ENCODE measurements at regions not wholly inside any gene's neighbourhood (a gene's known extent, or its start where the extent isn't known, plus 50 kb on each side); places are given as distances from the start of the nearest gene placed in this dataset.
"Not testable (repeated sequence)": the region's sequence is repeated elsewhere in the genome, so short reads cannot be mapped to it uniquely, and the experiment has no call there.

DNA sequence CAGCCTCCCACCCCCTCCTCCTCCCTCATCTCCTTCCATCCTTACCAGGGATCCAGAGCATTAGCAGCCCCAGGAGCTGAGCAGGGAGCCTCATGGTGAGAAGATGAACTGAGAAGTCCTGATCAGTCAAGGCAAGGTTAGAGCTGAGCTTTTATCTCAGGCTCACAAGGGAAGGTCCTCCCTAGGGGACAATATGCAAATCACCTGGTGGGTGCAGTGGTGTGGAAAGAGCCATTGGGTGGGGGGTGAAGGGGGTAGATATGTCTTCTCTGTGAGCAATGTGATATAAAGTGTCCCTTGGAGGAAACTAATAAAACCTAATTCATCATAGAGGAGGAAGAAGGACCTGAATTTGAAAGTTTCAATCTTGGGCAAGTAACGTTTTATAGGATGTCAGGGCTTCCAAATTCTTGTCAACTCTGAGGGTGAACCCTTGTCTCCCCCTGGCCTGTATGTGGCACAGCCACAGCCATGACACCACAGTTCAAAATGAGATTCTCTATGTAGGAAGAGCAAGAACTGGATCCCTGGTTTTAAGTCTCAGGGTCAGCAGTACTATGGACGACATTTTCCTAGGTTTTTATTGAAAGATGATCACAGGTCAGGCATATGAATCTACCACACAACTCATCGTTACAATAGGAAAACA lies 543.5 kb downstream of the RPIA start:
- DNase-seq = not testable (repeated sequence)

DNA sequence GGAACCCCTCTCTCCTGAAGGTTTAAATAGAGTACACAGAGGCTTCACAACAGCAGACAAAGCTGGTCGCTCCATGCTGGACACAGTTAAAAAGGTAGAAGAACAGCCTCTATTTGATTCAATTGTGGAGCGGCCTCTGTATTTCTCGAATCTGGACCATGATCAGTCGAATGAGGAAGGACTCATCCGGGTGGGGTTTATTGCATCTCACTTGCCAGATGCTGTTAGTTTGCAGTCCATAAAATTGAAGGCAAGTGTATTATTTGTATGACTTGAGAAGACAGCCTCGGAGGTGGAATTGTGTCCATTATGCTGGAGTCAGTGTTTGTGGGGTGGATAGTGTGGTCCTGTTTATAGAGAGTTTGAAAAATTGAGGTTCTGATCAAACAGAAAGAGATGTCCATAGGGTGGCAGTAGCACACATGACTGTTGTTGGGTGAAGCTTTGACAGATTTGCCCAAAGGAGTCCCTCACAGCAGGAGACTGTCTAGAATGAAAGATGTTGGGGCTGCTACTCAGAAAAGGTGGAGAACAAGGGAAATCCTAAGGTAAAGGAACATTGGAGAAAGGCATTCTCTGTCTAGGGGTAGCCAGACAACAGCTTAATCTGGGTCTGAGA lies 545.5 kb downstream of the RPIA start:
- DNase-seq = not testable (repeated sequence)

DNA sequence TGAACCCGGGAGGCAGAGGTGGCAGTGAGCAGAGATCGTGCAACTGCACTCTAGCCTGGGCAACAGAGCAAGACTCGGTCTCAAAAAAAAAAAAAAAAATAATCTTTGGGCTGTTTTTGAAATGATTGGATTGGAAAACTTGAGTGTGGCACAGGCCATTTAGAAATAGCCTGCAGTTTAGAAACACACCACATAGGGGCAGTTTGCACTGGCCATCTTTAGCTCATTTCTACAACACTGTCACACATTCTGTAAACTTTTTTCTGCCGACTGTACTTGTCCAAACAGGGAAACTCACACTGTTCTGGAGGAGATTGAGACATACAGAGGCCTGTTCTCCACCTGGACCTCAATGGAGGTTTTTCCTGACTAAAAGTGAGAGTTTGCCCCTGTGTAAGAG lies 546.3 kb downstream of the RPIA start:
- not testable (repeated sequence) for DNase-seq

DNA sequence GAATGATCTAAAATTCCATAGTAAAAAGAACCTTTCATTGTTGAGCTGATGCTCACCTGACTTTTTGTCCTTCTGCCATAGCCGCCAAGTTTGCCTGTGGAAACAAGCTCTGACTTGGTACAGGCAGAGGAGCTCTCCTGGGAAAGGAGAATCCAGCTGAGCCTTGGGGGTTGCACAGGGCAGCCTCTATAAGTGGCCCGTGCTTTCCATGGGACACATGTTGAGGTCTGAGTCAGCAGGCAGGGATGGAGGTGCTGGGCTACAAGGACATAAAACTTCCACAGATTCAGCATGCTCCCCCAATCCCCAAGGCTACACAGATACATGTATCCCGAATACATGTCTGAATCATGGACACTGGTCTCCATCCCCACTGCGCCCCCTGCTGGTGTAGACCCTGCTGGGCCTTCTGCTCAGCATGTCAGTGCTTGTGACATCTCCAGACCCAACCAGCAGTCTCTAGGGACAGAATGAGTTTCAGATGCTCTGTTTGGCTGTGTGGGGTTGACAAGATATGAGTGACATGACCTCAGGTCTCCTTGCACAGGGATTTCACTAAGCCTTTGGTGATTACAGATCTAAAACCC lies 551.7 kb downstream of the RPIA start:
- not testable (repeated sequence) for DNase-seq

DNA sequence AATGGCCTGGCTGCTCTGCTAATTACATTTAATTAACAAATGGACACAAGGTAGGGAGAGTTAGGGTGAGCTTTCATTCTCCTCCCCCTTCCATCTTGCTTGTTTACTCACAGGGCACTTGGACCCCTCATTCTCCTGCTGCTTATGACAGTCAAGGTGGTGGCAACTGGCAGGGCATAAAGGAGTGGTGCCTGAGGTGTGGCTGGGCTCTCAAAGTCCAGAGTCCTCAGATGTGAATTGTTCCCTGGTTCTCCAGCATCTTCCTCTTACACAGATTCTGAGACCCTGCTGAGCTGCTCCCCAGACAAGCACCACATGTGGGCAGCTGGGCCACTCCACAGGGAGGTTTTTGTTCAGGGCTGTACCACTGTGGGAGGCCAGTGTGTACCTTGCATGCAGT lies 552.9 kb downstream of the RPIA start:
- not testable (repeated sequence) for DNase-seq

DNA sequence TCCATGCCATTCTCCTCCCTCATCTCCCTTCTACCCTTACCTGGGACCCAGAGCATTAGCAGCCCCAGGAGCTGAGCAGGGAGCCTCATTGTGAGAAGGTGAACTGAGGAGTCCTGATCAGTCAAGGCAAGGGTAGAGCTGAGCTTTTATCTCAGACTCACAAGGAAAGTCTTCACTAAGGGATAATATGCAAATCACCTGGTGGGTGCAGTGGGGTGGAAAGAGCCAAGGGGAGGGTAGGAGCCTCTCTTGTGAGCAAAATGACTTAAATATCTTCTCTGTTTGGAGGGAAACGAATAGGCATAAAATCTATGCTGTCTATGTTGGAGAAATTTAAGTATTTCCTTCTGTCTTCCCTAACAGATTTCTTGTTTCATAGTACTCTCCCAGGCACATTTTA lies 554.0 kb downstream of the RPIA start:
- not testable (repeated sequence) for DNase-seq

DNA sequence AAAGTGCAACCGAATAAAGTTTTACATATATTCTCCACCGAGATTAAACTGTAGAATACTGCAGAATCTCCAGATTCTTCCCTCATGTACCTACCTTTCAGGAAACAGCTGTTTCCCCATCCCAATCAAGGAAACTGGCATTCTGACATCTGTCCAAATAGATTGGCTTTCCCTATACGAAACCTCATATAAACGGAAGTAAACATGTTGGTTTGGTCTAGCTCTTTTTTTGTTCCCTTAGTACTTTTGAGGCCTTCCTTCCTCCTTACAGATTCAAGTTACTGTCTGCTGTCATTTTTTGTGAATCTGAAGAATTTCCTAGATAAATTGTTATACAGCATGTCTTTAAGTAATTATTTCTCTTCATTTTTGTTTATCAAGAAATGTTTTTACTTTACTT lies 554.6 kb downstream of the RPIA start:
- not testable (repeated sequence) for DNase-seq

DNA sequence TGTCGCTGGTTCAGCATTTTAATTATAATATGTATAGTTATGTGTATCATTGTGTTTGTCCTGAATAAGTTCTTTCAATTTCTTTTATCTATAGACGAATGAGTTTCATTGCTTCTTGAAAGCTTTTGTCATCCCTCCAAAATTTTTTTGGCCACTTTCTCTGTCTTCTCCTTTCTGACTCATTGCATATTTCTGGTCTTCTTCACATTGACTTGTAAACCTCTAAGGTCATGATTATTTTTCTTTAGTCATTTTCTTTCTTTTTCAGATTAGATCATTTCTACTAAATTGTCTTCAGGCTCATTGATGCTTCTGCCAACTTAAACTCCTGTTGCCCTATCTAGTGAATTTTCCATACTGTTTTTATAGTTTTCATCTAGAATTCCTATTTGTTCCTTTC lies 555.1 kb downstream of the RPIA start:
- not testable (repeated sequence) for DNase-seq

DNA sequence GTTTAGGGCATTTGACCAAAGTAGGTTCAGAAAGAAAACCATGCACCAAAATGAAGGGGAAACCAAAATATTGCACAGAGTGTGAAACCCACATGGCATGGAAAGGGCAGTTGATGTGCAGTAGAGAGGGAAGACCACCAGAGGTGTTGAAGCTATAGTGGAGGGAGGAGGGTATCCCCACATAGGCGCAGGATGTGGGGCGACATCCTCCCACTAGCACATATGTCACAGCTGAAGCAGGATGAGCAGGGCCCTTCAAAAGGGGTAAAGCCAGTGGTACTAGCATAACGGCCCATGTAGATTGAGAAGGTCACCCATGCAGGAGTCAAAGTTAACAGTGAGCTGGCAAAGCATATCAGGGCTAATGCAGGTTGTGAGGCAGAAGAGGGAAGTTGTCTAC lies 563.5 kb downstream of the RPIA start:
- not testable (repeated sequence) for DNase-seq

DNA sequence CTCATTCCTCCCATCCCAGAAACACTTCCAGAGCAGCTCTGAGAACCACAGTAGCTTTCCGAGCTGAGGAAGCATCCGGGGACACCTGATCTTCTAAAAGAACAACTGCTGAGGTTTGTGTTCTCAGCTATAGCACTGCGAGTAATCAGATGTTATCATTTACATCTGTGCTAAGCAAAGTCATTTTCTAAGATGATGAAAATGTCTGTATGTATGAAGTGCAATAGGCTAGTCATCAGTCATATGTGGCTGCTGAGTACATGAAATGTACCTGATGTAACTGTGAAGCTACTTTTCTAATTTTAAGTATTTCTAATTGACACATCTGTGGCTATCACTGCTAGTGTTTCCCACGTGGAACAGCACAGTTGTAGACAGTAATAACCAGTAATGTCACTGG lies 582.0 kb downstream of the RPIA start:
- DNase-seq = not testable (repeated sequence)

DNA sequence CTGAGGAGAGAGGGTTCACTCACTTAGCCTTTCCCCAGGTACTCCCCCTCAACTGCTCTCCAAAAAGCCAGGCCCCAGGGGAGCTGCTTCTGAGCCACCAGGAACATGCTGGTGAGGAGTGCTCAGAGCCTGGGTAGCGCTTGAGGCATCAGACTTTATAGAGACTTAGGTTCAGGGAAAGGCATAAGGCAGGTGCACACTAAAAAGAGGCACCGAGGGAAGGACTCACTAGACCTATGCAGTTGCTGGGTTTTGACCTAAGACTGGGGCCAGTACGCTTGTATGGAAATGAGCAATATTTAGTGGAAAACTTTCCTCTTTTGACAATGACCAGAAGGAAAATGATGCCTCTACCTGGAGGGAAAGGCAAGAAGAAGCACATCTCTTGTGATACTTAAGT lies 589.1 kb downstream of the RPIA start:
- DNase-seq = not testable (repeated sequence)

DNA sequence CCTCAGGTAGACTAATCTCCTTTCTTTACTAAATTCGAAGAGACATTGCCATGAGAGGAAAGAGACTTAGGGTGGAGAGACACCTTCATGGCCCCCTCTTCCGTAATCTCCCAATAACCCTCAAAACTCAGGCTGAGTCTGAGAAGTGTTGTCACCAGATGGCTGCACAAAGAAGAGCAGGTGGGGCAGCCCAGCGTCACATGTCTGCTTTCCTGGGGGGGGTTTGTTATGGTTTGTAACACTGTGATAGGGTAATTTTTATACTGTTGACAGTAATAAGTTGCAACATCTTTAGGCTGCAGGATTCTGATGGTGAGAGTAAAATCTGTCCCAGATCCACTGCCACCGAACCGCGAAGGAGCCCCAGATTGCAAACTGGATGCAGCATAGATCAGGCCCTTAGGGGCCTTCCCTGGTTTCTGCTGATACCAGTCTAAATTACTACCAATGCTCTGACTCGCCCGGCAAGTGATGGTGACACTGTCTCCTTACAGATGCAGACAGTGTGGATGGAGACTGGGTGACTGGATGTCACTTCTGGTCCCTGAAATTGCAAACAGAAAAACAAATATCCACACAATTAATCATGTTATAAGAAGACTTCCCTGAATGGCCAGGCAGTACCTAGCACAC lies 595.1 kb downstream of the RPIA start:
- DNase-seq = not testable (repeated sequence)

DNA sequence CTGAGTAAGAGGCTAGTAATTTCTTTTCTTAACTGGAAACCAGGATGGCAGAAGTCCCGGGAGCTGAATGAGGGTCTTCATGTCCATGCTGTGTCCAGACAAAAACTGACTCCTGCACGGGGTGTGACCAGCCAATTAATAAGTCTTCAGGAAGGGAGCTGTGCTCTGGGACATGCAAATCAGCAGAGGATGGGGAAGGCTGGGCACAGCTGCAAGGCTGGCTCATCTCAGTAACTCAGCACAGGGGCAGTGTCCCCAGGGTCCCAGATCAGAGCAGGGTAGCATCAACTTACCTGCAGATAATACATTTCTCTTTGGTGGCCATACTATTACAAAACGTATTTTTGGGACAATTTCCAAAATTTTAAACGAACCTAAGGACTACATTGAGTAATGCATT lies 595.6 kb downstream of the RPIA start:
- DNase-seq = not testable (repeated sequence)

DNA sequence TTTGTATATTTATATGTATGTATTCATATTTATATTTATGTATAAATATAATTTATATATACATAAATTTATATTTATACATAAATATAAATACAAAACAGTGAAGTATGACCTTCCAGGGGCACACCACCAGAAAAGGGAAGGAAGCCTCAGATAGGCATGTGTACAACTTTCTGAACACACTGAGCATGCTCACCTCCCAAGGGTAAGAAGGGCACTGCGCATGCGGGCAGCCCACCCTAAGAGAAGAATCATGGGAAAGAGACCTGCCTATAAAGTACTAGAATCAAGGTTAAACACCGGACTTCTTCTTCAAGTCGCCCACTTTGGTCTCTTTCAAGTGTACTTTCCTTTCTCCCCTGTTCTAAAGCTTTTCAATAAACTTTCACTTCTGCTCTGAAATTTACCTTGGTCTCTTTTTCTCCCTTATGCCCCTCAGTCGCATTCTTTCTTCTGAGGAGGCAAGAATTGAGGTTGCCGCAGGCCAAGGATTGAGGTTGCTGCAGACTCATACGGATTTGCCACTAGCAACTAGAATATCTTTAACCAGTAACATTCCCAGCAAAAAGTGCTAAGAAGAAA lies 600.3 kb downstream of the RPIA start:
- DNase-seq = not testable (repeated sequence)

DNA sequence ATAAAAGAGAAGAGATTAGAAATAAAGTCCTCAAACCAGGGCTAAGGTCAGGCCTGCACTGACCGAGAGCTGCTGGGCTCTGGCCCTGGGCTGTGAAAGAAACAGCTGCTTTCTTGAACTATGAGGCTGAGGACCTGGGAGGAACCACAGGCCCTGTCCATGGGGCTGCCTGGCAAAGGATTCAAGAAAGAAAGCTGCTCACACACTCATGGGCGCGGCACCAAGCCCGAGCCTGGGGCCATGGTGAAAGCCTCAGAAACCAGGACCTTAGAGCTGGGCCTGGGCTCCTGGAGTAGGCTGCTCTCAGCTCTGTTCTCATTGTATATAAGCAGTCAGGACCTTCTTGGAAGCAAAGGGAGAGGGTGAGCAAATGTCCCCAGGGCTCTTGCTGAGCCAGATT lies 601.9 kb downstream of the RPIA start:
- not testable (repeated sequence) for DNase-seq

DNA sequence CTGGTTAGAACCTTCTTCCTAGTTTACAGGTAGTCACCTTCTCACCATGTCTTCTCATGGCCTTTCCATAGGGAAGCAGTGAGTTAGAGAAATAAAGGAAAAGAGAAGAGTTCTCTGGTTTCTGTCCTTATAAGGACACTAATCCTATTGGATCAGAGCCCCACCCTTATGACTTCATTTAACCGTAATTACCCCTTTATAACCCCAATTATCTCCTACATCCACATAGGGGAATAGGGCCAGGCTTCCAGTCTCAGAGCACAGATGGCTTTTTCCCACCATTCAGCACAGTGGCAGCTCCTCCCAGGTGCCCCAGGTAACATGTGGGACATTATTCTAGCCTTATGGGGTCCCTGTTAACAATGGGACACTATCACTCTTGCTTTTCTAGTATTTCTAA lies 602.9 kb downstream of the RPIA start:
- DNase-seq = not testable (repeated sequence)

DNA sequence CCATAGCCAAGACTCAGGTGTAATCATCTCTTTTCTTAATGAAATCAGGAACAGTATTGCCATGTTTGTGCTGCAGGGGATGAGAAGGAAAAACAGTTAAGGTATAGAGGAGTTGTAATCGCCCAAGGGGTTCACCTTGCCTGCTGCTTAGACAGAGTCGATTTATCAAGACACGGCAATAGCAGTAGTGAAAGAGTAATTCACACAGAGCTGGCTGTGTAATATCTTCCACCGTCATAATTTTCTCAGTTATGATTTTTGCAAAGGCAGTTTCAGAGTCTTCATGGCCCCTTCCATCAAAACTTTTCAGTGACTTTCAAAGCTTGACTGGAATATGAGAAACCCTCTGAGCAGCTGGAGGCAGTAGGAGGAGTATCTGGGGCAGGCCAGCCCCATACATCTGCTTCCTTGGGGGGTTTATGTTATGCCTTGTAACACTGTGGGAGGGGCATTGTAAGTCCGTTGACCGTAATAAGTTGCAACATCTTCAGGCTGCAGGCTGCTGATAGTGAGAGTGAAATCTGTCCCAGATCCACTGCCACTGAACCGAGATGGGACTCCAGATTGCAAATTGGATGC lies 605.4 kb downstream of the RPIA start:
- not testable (repeated sequence) for DNase-seq

DNA sequence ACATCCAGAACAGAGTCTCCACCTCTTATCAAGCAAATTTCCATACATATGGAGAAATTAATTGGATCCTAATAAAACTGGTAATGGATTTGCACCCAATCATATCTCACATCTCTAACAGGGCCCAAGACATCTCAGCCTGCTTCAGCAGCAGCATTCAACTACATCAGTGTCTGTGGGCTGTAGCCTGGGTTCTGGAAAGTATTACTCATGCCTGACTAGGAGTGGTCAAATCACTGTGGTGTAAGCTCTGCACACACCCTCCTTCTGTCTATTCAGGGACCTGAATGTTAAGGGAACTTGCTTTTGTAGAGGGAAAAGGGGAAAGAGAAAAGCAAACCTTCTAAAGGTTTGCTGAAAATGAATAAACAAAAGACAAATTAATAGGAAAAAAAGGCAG lies 607.7 kb downstream of the RPIA start:
- DNase-seq = not testable (repeated sequence)

DNA sequence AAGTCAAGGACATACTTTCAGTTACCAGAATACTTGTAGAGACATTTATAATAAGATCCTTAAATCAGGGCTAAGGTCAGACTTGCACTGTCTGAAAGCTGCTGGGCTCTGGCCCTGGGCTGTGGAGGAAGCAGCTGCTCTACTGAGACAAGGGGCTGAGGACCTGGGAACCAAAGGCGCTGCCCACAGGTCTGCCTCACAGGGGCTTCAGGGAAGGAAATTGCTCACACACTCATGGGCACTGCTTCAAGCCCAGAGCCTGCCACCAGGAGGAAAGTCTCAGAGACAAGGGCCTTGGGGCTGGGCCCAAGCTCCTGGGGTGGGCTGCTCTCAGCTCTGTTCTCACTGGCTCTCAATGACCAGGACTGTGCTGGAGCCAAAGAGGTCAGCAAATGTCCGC lies 614.1 kb downstream of the RPIA start:
- not testable (repeated sequence) for DNase-seq

DNA sequence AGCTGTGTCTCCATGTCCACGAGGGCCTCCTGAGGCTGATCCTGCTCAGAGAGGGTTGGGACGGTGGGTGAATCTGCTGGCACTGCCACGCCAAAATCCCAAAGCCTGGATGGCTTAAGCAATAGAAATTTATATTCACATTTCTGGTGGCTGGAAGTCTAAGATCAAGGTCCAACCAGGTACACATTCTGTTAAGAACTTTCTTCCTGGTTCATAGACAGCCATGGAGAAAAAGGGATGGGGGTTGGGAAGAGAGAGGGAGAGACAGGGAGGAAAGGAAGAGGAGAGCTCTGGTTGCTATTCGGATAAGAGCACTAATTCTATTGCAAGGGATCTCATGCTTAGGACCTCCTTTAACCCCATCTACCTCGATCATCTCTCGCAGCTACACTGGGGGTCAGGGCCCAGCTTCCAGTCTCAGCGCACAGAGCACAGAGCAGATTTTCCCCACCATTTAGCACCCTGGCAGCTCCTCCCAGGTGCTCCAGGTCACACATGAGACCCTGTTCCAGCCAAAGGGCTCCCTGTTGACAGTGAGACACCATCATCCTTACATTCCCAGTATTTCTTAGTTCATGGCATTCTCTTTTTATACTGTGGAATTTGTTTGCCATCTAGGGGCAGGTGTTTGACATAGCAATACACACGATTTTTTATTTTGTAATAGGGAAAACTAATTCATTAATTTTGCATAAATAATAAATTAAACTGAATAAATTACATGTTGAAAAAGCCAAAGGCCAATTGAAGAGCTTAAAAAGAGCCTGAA lies 615.6 kb downstream of the RPIA start:
- DNase-seq = not testable (repeated sequence)

DNA sequence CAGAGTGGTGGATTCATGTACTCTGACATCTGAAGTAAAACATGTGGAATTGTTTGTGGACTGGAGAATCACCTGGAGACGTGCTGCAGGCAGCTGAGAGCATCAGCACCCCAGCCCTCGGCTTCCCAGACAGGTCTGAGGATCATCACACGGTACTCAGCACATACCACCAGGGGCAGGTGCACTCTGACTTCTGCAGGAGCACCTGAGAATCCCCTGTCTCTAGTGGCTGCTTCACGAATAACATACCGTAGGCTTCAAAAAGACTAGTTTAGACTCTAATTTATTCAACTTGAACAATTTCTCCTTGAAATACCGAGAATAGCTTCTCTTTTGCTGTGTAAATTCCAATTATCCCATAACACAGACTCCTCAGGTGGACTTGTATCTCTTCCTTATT lies 627.5 kb downstream of the RPIA start:
- DNase-seq = not testable (repeated sequence)

DNA sequence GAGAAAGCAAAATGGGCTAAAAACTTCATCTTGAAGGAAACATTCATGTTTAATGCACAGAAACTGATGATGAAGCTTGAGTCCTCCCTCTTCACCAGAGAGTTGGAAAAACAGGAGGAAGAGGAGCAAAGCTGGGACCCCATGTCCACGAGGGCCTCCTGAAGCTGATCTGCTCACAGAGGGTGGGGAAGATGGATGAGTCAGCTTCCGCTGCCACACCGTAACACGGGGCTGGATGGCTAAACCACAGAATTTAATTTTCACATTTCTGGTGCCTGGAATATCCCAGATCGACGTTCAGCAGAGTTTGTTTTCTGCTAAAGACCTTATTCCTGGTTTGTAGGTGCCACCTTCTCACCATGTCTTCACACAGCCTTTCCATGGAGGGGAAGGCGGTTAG lies 634.4 kb downstream of the RPIA start:
- DNase-seq = not testable (repeated sequence)
